ENCODE measurements at regions not wholly inside any gene's neighbourhood (a gene's known extent, or its start where the extent isn't known, plus 50 kb on each side); places are given as distances from the start of the nearest gene placed in this dataset.

DNA sequence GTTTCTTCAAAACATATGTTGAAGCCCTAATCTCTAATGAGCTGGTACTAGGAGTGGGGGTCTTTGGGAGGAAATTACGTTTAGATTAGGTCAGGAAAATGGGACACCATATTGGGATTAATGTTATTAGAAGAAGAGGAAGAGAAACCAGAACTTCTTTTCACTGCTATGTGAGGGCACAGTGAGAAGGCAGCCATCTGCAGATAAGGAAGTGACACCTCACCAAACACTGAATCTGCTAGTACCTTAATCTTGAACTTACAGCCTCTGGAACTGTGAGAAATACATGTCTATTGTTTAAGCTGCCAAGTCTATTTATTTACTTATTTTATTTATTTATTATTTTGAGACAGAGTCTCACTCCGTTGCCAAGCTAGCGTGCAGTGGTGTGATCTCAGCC lies 482.4 kb downstream of the CDY2B start:
- no peak for TF ChIP-seq POLR2A (IDR thresholded peaks at IDR 0.05)
- TF ChIP-seq, protein P1, sequence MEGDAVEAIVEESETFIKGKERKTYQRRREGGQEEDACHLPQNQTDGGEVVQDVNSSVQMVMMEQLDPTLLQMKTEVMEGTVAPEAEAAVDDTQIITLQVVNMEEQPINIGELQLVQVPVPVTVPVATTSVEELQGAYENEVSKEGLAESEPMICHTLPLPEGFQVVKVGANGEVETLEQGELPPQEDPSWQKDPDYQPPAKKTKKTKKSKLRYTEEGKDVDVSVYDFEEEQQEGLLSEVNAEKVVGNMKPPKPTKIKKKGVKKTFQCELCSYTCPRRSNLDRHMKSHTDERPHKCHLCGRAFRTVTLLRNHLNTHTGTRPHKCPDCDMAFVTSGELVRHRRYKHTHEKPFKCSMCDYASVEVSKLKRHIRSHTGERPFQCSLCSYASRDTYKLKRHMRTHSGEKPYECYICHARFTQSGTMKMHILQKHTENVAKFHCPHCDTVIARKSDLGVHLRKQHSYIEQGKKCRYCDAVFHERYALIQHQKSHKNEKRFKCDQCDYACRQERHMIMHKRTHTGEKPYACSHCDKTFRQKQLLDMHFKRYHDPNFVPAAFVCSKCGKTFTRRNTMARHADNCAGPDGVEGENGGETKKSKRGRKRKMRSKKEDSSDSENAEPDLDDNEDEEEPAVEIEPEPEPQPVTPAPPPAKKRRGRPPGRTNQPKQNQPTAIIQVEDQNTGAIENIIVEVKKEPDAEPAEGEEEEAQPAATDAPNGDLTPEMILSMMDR (IDR thresholded peaks at IDR 0.05), result no peak
